HG02970 (cell line): ENCODE measurements at regions not wholly inside any gene's neighbourhood (a gene's known extent, or its start where the extent isn't known, plus 50 kb on each side); places are given as distances from the start of the nearest gene placed in this dataset.
A peak's percentile ranks its signal among the peaks of the same experiment; 100 is the strongest.
"Not testable (repeated sequence)": the region's sequence is repeated elsewhere in the genome, so short reads cannot be mapped to it uniquely, and the experiment has no call there.

Experiments used
- ATAC-seq: cut with Tn5 transposase; IDR thresholded peaks from one replicate; pipeline ENCODE4 v1.9.1; 2021; ENCODE audit warnings: mild to moderate bottlenecking, moderate library complexity, moderate number of reproducible peaks; ENCODE audit not compliant: unreplicated experiment, low FRiP score

DNA sequence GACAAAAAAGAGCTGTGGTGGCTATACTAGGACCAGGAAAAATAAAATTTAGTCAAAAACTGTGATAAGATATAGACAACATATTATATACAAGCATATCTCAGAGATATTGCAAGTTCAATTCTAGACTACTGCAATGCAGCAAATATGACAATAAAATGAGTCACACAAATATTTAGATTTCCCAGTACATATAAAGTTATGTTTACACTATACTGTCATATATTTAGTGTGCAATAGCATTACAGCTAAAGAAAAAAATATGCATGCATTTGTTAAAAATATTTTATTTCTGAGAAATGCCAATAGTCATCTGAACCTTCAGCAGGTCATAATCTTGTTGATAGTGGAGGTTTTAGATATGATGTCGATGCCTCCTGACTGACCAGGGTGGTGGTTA is 72.1 kb downstream of the AKR1C4 start:
- ATAC-seq, result no peak

DNA sequence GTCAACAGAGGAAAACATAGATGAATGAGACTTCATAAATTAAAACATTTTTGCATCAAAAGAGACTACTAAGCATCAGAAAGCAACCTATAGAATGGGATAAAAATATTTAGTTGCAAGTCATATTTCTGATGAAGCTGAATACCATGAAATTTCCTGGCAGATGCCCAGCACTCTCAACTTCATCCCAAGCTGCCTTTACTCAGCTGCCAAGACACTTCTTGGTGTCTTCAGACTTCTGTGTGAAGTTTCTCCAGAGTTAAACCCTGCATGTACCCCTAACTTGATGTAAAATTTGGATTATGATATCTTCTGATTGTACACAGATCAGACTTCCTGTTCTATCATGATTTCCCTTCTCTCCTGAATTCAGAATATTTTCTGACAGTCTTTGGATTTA is 73.2 kb downstream of the AKR1C4 start:
- no peak for ATAC-seq

DNA sequence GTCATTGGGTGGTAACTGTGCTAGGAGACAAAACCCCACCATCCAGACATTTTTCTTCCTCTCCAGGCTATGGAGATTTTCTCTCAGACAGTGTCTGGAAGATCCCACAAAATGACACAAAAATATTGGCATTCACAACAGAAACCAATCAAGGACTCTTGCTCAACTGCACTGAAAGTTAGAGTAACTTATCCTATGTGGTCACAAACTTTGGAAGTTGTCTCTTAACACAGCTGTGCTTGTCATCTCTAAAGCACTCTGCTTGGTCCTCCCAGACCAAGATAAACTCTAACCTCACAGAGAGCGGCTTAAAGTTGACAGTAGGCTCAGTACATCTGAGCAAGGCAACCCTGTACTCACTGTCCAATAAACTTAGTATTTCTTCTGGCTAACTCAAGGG is 74.9 kb downstream of the AKR1C4 start:
- ATAC-seq, result no peak

DNA sequence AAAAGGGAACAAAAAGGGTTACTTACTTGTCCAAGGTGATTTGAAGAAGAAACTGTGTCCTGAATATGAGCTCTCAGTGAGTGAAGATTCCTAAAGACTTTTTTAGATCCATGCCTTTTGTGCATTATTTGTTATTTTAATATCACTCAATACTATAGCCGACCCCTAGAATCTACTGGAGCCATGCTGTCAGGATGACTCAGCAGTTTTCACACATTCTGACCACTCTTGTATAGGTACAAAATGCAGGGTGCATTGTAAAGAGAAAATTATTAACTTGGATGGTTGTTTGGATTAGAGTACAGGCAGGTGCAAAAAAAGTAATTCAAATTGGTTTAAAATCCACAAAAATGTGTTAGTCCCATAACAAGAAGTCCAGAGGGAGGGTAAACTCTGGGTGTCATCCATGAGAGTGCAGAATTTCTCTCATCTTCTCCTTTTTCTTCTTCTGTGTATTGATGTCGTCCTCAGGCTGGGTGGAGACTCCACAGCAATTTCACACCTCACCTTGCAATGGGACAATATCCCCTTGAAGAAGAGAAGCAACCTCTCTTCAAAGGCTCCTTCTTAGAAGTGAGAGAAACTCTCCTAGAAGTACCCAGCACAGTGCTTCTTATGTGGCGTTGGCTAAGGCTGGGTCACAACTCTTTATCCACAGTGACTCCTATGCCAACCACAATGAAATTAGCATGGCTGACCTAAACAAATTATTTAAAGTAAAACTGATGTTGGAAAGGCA is 75.6 kb downstream of the AKR1C4 start:
- ATAC-seq, result no peak

DNA sequence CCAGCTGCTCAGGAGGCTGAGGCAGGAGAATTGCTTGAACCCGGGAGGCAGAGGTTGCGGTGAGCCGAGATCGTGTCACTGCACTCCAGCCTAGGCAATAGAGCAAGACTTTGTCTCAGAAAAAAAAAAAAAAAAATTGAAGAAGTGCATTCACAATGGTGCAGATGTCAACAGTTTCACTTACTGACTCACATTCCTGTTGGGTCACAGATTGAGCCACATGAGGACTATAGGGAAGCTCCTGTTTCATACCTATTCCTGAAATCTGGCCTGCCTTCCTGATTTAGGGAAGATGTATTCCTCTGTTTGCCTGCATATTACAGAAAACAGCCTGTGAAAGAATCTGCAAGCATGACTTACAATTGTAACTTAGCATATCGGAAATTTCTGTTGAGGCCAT is 78.2 kb downstream of the AKR1C4 start:
- ATAC-seq, result no peak

DNA sequence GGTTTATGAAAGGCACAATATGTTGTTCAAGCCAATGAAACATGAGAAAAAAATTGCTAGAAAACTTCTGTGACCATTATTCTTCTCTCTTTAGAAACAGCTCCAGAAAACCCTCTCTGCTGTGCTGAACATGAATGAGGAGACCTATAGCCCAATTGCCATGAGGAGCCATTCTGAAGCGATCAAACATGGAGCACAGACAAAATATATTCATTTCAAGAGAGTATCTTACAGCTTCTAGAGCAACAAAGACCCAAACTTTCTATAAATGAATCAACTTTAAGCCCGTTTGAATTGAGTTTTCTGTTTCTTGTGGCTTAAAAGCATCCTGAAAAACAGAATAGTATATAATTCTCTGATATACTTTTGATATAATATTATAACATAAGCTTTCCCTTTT is 83.4 kb upstream of the UCN3 start:
- ATAC-seq, result no peak

DNA sequence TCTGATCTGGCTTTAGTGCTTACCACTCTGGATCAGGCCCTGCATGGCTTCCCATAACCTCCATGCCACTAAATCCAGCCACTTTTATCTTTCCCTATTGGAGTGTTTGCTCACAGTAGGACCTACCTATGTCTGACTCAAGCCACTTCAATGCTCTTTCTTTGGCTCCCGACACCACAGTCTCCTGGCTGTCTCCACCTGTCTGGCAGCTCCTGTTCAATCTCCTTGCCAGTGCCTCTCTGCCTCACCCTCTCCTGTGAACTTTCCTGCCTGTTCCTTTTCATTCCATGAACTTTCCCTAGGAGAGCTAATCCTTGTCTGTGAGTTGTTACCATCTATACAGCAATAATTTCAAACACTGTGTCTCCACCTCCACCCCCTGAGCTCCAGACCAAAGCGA is 82.6 kb upstream of the UCN3 start:
- ATAC-seq, result no peak

DNA sequence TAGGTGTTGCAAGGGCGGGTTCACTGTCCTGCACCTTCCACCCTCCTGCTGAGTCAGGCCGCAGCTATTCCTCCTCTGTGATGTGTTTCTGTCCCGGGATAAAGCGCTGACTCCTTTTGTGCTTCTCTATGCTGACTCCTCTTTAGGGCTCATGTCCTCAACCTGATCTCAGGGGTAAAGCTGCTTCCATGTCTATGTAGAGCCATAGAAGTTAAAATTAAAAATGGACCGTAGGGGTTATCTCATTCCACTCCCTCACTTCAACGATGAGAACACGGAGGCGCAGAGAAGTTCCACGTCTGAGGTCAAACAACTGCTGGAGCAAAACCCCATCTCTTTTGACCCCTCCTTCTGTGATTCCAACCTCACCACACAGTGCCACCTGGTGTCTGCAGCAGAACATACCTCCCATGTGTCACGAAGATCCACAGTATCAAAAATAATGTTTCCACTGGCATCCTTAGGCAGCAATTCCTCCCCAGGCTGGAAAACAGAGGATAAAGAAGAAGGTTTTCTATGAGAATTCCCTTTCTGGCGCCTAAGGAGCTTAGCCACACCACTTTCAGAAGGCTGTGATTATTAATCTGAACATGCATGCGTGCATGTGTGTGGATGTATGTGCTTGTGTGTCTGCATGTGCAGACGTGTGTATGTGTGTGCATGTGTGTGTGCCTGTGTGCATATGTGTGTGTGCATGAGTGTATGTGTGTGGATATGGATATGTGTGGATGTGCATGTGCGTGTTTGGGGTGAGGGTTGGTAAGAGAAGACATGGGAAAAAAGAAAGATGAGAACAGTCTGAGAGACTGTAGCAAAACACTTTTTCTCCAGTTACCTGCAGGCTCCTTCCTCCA is 81.2 kb upstream of the UCN3 start:
- peak; percentile 59 for ATAC-seq

DNA sequence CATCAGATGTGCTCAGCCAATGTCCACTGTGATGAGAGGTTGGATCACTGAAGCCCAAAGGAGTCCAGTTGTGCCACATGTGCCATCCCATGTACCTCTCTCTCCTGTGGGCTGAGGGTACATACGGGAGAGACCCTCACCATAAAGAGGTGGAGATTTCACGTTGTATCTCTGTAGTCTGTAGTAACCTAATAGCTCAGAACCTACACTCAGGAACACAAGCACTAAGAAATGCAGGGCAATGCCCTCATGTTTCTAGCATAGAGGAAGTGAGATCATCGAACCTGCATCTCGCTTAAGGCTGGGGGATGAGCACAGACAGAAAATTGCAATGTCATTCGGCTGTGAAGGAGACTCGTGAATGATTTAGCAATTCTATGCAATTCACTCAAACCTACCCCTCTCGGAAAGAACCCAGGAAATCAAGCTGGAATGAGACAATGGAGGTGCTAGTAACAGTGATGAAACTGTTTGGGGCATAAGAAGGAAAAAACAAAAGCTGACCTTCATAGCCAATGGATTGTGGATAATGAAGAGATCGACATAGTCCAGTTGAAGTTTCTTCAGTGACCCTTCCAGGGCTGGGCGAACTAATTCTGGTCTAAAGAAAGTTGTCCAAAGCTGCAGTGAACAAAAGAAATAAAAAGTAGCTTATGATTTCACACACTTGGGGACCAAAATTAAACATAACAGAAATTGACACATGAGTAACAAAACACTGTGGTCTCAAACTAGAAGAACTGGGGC is 80.3 kb upstream of the UCN3 start:
- ATAC-seq, result no peak

DNA sequence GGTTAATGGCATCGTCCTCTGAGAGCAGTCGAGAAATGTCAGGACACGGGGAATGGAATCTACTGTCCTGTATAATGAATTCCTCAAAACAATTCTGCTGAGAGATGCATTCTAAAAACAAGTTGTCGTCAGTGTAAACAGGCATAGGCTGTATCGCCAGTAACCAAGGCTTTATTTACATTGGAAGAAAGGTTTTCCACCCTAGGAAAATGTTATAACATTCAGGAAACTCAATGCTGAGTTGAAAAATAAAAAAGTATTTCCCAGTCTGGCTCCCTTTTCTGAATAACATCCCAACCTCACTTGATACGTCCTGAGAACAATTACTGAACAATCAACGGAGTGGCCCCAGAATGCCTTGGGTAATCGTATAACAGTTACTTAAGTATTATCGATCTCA is 79.6 kb upstream of the UCN3 start:
- ATAC-seq, result no peak

DNA sequence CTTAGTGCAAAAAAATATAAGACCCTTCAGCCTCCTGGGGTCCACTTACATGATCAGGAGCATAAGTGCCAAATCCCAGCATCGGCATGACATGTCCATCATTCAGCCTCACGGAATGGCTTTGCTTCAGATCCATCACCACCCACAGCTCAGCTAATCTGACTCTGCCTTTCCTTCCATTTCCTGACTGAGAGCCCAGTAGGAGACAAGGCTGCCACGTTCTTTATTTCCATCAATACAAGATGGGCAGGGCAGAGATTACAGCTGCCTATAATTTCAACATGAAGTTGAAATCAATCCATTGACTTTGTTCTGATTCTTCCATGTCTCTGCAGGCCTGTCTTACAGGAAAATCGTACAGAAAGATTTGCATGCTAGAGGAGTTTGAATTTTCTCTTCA is 76.4 kb upstream of the UCN3 start:
- no peak for ATAC-seq

DNA sequence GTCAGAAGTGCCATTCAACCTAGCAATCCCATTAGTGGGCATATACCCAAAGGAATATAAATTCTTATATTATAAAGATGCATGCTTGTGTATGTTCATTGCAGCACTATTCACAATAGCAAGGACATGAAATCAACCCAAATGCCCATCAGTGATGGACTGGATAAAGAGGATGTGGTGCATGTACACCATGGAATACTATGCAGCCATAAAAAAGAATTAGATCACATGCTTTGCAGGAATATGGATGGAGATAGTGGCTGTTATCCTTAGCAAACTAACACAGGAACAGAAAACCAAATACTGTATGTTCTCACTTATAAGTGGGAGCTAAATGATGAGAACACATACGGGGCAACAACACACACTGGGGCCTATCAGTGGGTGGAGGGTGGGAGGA is 75.5 kb upstream of the UCN3 start:
- not testable (repeated sequence) for ATAC-seq

DNA sequence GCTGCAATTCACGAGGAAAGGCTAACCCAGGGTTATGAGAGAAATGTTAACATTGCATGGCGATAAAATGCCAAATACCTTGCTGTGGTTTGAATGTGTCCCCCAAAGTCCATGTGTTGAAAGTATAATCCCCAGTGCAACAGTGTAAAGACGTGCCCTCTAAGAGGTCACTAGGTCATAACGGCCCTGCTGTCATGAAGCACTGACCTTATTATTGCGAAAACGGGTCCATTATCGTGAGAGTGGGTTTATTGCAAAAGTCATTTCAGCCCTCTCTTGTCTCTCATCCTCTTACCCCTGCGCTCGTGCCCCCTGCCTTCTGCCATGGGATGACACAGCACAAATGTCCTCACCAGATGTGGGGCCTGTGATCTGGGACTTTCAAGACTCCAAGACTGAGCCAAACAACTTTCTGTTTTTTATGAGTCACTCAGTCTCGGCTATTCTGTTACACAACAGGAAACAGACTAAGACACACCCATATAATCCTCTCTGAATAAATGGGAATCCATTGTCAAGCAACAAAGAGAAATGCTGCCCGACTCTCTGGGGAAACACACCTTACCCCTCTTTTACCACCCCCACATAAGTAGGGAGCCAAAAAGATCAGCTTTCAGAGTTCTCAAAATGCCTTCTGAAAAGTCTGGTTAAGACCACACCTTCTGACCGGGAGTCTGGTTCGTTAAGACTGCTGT is 73.1 kb upstream of the UCN3 start:
- ATAC-seq, result no peak

DNA sequence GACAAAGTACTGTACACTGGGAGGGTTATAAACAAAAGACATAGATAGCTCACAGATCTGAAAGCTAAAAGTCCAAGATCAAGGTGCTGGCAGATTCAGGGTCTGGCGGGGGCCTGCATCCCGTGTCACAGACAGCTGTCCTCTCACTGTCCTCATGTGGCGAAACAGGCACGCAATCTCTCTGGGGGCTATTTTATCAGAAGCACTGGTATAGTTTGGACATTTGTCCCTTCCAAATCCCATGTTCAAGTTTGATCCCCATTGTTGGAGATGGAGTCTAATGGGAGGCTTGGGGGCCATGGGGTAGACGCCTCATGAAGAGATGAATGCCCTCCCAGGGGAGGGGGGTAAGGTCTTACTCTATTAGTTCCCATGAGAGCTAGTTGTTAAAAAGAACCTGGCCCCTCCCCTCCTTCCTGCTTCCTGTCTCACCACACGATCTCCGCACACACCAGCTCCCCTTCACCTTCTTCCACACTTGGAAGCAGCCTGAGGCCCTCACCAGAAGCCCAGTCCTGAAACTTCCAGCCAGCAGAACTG is 72.5 kb upstream of the UCN3 start:
- no peak for ATAC-seq

DNA sequence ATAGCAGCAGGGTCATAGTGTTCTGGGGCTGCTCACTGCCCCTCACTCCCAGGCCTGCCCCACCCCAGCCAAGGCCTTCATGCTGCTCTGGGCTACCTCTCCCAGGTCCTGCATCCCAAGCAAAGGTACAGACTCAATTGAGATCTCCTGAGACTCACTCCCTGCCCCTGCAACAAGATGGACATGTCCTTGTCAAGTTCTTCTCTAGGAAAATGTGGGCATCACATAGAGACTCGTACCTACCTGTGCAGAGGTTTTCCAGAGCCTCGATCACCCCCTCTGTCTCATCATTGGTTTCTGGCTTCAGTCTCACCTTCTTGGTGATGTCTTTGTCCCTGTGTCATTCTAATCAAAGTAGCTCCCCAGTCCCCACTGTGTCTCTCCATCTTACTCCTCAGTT is 71.8 kb upstream of the UCN3 start:
- ATAC-seq, result not testable (repeated sequence)

DNA sequence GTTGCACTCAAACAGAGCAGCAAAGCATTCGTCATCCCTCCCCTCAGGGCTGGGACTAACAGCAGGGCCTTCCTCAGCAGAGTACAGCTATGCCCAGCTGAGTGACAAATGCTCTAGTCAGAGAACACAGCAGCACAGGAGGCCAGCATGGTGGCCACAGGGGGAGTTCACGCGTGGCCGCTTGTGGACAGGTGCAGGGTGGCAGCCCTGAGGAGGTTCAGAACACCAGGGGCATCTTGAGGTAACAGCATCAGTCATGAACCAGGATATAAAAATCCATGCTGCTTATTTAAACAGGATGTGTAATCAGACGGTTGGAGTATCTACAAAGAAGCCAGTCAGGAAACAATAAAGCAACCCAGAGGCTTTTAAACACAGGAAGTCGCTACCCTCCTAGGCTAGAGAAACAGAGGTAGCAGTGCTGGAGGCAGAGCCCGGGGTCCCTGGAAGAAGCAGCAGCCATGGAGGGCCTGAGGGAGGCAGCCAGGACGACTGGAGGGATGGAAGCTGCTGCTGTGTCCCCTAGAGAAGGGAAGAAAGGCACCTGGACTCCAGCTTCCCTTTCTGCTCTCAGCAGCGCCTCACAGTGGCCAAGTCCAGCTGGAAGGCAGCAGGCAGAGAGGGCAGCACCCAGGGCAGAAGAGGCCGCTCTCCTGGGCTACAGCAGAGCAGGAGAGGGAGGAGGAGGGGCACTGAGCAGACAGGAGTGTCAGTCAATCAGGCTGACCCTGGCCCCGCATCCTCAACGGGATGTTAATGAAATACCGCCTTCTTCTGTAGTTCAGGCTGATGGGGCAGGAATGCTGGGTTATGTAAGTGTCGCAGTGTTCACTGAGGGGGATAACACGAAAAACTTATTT is 70.8 kb upstream of the UCN3 start:
- no peak for ATAC-seq

DNA sequence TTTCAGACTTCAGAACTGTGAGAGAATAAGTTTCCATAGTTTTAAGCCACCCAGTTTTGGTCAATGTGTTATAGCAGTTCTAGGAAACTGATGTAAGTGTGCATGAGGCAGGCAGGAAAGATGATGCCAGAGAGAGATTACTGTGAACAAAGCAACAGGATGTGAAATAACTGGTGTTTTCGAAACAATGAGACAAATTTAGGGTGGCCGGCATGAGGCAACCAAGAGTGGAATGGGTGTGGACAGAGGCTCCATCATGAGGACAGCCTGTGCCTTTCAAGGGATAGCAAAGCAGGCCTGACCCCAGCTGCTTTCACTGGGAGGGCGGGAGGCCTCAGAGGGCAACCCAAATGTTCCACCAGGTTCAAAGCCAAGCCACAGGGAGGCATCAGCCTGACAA is 67.3 kb upstream of the UCN3 start:
- no peak for ATAC-seq

DNA sequence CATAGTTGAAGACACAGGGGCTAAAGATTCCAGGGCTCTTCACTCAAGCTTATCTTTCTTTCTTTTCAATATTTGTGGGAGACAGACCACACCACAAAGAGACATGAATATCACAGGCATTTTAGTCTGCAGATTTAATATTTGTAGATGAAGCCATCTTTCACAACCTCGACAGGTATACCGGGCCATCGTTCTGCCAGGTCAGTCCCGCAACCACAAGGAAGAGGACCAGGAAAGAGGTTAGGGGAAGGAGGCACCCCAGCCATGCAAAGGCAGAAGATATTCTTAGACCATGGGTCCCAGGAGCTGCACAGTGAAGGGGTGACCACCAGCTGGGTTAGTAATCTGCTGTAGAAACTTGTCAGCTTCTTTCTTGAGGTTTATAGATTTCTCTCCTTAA is 66.8 kb upstream of the UCN3 start:
- ATAC-seq, result no peak

DNA sequence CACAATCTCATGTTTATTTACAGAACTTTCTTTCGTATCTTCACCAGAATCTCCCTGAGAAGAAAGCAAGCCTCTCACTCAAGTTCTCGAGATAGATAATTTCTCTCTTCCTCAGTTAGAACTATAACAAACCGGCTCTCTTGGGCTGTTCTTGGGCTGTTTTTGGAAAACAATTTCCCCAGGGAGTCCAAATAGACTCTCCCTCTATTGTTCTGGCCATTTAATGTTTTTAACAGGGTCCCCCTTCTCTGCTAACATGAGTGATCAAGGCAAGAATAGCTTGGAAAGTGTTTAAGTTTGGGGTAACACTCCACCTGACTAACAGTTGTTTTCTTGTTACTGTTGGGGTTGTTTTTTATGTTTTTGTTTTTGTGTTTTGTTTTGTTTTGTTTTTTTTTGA is 64.8 kb upstream of the UCN3 start:
- no peak for ATAC-seq

DNA sequence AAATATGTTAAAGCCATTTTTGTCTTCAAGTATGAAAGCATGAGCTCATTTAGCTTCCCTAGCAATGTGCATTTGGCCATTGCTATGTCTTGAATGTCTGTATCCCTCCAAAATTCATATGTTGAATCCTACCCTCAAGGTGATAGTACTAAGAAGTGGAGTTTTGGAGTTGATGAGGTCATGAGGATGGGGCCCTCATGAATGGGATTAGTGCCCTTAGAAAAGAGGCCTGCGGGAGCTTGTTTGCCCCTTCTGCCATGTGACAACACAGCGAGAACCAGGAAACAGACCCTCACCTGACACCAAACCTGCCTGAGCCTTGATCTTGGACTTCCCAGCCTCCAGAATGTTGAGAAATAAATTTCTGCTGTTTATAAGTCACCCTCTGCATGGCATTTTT is 61.3 kb upstream of the UCN3 start:
- no peak for ATAC-seq
